ENCODE measurements at regions not wholly inside any gene's neighbourhood (a gene's known extent, or its start where the extent isn't known, plus 50 kb on each side); places are given as distances from the start of the nearest gene placed in this dataset.
A peak's percentile ranks its signal among the peaks of the same experiment; 100 is the strongest.

DNA sequence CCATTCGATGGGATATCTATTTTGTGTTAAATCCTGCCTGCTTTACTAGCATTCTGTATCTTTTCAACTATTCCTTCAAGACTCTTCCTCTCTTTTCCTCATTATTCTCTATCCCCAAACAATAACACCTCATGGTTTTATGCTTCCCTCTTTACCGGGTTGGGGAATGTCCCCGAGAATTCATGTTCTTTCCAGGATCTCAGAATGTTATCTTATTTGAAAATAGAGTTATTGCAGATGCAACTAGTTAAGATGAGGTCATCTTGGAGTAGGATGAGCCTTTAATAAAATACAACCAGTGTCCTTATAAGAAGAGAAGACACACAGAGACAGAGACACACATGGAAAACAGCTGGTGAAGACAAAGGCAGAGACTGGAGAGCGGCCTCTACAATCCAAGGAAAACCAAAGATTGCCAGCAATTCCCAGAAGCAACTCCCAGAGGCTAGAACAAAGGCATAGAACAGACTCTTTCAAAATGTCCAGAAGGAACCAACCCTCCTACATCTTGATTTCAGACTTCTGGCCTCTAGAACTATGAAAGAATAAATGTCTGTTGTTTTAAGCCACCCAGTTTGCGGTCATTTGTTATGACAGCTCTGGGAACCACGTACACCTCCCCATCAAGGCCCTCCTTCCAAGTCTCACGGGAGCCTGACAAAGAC lies 126.8 kb upstream of the TNFAIP3 start:
- Histone ChIP-seq H3K36me3 (ENCODE audit: control insufficient read depth, insufficient read depth, low read length) (no peaks in the 10 kb centered on the region), H3K4me2 (ENCODE audit: low read length) (no peak overlapping the region), H2BK15ac (replicated peaks; ENCODE audit: low read depth) (no peak overlapping the region), H3K79me1 (ENCODE audit: low read length) (no peaks in the 10 kb centered on the region), H2AK5ac (ENCODE audit: low read length) (no peak overlapping the region), H2BK120ac (ENCODE audit: low read depth, low read length) (no peak overlapping the region), H3K4ac (ENCODE audit: low read depth, low read length) (no peak overlapping the region), H3K79me2 (ENCODE audit: control insufficient read depth, insufficient read depth, low read length) (no peaks in the 10 kb centered on the region), H3K4me1 (ENCODE audit: control insufficient read depth, low read depth, low read length) (no peaks in the 10 kb centered on the region), H4K5ac (ENCODE audit: low read length) (no peak overlapping the region), H4K8ac (ENCODE audit: low read depth, low read length) (no peak overlapping the region), H3K56ac (ENCODE audit: low read length) (no peak overlapping the region), H3K27me3 (ENCODE audit: insufficient read depth, low read length, poor library complexity) (no peaks in the 10 kb centered on the region), H3K27ac (ENCODE audit: low read depth, low read length) (no peak overlapping the region), H3K9ac (ENCODE audit: low read length) (no peak overlapping the region), H3K4me3 (ENCODE audit: low read length) (no peak overlapping the region), H3K23ac (ENCODE audit: low read length) (no peak overlapping the region), H2BK5ac (ENCODE audit: low read length) (no peak overlapping the region), H3K18ac (ENCODE audit: low read length) (no peak overlapping the region)
- 100% methylated on average over 1 of the region's 7 CpGs for WGBS (ENCODE audit: extremely low coverage, insufficient coverage, low lambda C conversion rate)
- no peak for DNase-seq

- Histone ChIP-seq H2BK5ac (ENCODE audit: low read length) (no peak overlapping the region), H2BK120ac (ENCODE audit: low read depth, low read length) (no peak overlapping the region), H3K4me2 (ENCODE audit: low read length) (no peak overlapping the region), H2BK15ac (replicated peaks; ENCODE audit: low read depth) (no peak overlapping the region), H3K4ac (ENCODE audit: low read depth, low read length) (no peak overlapping the region), H3K18ac (ENCODE audit: low read length) (no peak overlapping the region), H3K9ac (ENCODE audit: low read length) (no peak overlapping the region), H4K5ac (ENCODE audit: low read length) (no peak overlapping the region), H3K36me3 (ENCODE audit: control insufficient read depth, insufficient read depth, low read length) (no peaks in the 10 kb centered on the region), H3K4me1 (ENCODE audit: control insufficient read depth, low read depth, low read length) (no peaks in the 10 kb centered on the region), H3K79me1 (ENCODE audit: low read length) (no peaks in the 10 kb centered on the region), H3K27me3 (ENCODE audit: insufficient read depth, low read length, poor library complexity) (no peaks in the 10 kb centered on the region), H2AK5ac (ENCODE audit: low read length) (no peak overlapping the region), H3K27ac (ENCODE audit: low read depth, low read length) (no peak overlapping the region), H3K23ac (ENCODE audit: low read length) (no peak overlapping the region), H3K79me2 (ENCODE audit: control insufficient read depth, insufficient read depth, low read length) (no peaks in the 10 kb centered on the region), H3K56ac (ENCODE audit: low read length) (no peak overlapping the region), H3K4me3 (ENCODE audit: low read length) (no peak overlapping the region), H4K8ac (ENCODE audit: low read depth, low read length) (no peak overlapping the region)
- no CpG with 5 or more reads among the region's 10 CpGs for WGBS (ENCODE audit: extremely low coverage, insufficient coverage, low lambda C conversion rate)
- peak; percentile 33 for DNase-seq
Measured at GRCh38 chr6:137740967-137741761, 125.9 kb upstream of the TNFAIP3 start.

GRCh38 chr6:137743493-137743892 lies 123.6 kb upstream of the TNFAIP3 start:
- Histone ChIP-seq H2AK5ac (ENCODE audit: low read length) (no peak overlapping the region), H3K4me2 (ENCODE audit: low read length) (no peak overlapping the region), H3K18ac (ENCODE audit: low read length) (no peak overlapping the region), H3K79me2 (ENCODE audit: control insufficient read depth, insufficient read depth, low read length) (no peaks in the 10 kb centered on the region), H2BK15ac (replicated peaks; ENCODE audit: low read depth) (no peak overlapping the region), H4K5ac (ENCODE audit: low read length) (no peak overlapping the region), H3K9ac (ENCODE audit: low read length) (no peak overlapping the region), H2BK120ac (ENCODE audit: low read depth, low read length) (no peak overlapping the region), H3K4ac (ENCODE audit: low read depth, low read length) (no peak overlapping the region), H3K27ac (ENCODE audit: low read depth, low read length) (no peak overlapping the region), H3K4me3 (ENCODE audit: low read length) (no peak overlapping the region), H3K23ac (ENCODE audit: low read length) (no peak overlapping the region), H3K56ac (ENCODE audit: low read length) (no peak overlapping the region), H3K4me1 (ENCODE audit: control insufficient read depth, low read depth, low read length) (no peaks in the 10 kb centered on the region), H3K27me3 (ENCODE audit: insufficient read depth, low read length, poor library complexity) (no peaks in the 10 kb centered on the region), H3K79me1 (ENCODE audit: low read length) (no peaks in the 10 kb centered on the region), H3K36me3 (ENCODE audit: control insufficient read depth, insufficient read depth, low read length) (no peaks in the 10 kb centered on the region), H4K8ac (ENCODE audit: low read depth, low read length) (no peak overlapping the region), H2BK5ac (ENCODE audit: low read length) (no peak overlapping the region)
- WGBS (ENCODE audit: extremely low coverage, insufficient coverage, low lambda C conversion rate) = no CpG with 5 or more reads among the region's 4 CpGs
- DNase-seq = no peak

DNA sequence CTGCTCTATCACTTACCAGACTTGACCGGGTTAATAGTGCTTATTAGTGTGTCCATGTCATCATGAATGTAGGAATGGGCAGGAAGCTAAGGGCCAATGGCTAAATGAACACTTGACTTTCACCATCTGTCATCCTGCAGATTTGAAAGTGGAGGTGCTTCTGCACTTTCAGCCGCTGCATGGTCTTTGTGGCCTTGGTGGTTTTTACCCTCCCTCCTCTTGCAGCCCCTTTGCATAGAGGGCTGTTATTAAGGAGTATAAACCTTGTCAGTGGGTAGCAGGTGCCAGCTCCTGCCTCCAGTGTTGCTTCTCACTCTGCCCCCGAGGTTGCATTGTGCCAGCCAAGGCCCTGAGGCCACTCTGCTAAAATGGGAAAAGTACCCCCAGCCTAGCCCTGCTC lies 122.2 kb upstream of the TNFAIP3 start:
- H3K4ac ChIP-seq (ENCODE audit: low read depth, low read length) = no peak overlapping the region
- no CpG with 5 or more reads among the region's 3 CpGs for WGBS (ENCODE audit: extremely low coverage, insufficient coverage, low lambda C conversion rate)

DNA sequence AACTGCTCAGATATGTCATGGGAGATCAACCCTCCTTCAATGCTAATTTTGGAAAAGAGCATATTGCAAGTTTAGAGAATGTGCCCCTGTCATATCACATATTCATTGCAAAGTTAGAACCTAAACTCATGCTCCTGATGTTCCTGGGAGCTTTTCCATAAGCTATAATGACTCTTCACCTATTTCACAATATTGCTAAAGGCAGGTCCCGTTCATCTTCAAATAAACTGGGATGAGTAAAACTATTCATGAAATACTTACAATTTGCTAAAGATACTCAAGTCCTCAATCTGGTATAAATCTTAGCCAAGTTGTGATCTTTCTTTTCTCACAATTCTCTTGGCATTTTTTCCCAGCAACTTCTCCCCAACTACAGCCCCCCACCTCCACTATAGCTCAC lies 121.7 kb upstream of the TNFAIP3 start:
- Histone ChIP-seq H4K5ac (ENCODE audit: low read length) (no peak overlapping the region), H3K79me2 (ENCODE audit: control insufficient read depth, insufficient read depth, low read length) (no peaks in the 10 kb centered on the region), H2AK5ac (ENCODE audit: low read length) (no peak overlapping the region), H3K9ac (ENCODE audit: low read length) (no peak overlapping the region), H3K36me3 (ENCODE audit: control insufficient read depth, insufficient read depth, low read length) (no peaks in the 10 kb centered on the region), H2BK15ac (replicated peaks; ENCODE audit: low read depth) (no peak overlapping the region), H3K18ac (ENCODE audit: low read length) (no peak overlapping the region), H2BK5ac (ENCODE audit: low read length) (no peak overlapping the region), H3K27me3 (ENCODE audit: insufficient read depth, low read length, poor library complexity) (no peaks in the 10 kb centered on the region), H3K23ac (ENCODE audit: low read length) (no peak overlapping the region), H3K4me2 (ENCODE audit: low read length) (no peak overlapping the region), H2BK120ac (ENCODE audit: low read depth, low read length) (no peak overlapping the region), H3K4me3 (ENCODE audit: low read length) (no peak overlapping the region), H3K56ac (ENCODE audit: low read length) (no peak overlapping the region), H3K4me1 (ENCODE audit: control insufficient read depth, low read depth, low read length) (no peaks in the 10 kb centered on the region), H3K4ac (ENCODE audit: low read depth, low read length) (no peak overlapping the region), H4K8ac (ENCODE audit: low read depth, low read length) (no peak overlapping the region), H3K79me1 (ENCODE audit: low read length) (no peaks in the 10 kb centered on the region), H3K27ac (ENCODE audit: low read depth, low read length) (no peak overlapping the region)
- no peak for DNase-seq
- WGBS (ENCODE audit: extremely low coverage, insufficient coverage, low lambda C conversion rate) = no CpG with 5 or more reads among the region's 1 CpG

More for the DNA sequence above, 122.2 kb upstream of the TNFAIP3 start:
- Histone ChIP-seq H3K4me2 (ENCODE audit: low read length) (no peak overlapping the region), H3K36me3 (ENCODE audit: control insufficient read depth, insufficient read depth, low read length) (no peaks in the 10 kb centered on the region), H3K27ac (ENCODE audit: low read depth, low read length) (no peak overlapping the region), H2BK15ac (replicated peaks; ENCODE audit: low read depth) (no peak overlapping the region), H3K4me3 (ENCODE audit: low read length) (no peak overlapping the region), H3K9ac (ENCODE audit: low read length) (no peak overlapping the region), H3K79me1 (ENCODE audit: low read length) (no peaks in the 10 kb centered on the region), H3K56ac (ENCODE audit: low read length) (no peak overlapping the region), H2BK5ac (ENCODE audit: low read length) (no peak overlapping the region), H2BK120ac (ENCODE audit: low read depth, low read length) (no peak overlapping the region), H3K18ac (ENCODE audit: low read length) (no peak overlapping the region), H3K4me1 (ENCODE audit: control insufficient read depth, low read depth, low read length) (no peaks in the 10 kb centered on the region), H3K23ac (ENCODE audit: low read length) (no peak overlapping the region), H4K5ac (ENCODE audit: low read length) (no peak overlapping the region), H2AK5ac (ENCODE audit: low read length) (no peak overlapping the region), H3K79me2 (ENCODE audit: control insufficient read depth, insufficient read depth, low read length) (no peaks in the 10 kb centered on the region), H4K8ac (ENCODE audit: low read depth, low read length) (no peak overlapping the region), H3K27me3 (ENCODE audit: insufficient read depth, low read length, poor library complexity) (no peaks in the 10 kb centered on the region)
- DNase-seq = no peak

Data from mesendoderm (in vitro differentiated cells).